Liver (tissue), 3 donors: ENCODE measurements at regions not wholly inside any gene's neighbourhood (a gene's known extent, or its start where the extent isn't known, plus 50 kb on each side); places are given as distances from the start of the nearest gene placed in this dataset.

Experiments used
- EGR1 ChIP-seq, 2 donors: IDR thresholded peaks; 2 replicates each; pipeline ENCODE4 v1.6.1; 2016 to 2018; ENCODE audit warnings: antibody characterized with exemption in 2 of 2, low read depth in 2 of 2
- JUND ChIP-seq, 2 donors: IDR thresholded peaks; 2 replicates each; pipeline ENCODE4 v1.6.1; 2016; ENCODE audit warnings: antibody characterized with exemption in 2 of 2
- RAD21 ChIP-seq, 2 donors: IDR thresholded peaks; 2 replicates each; pipeline ENCODE4 v1.6.1; 2016; ENCODE audit warnings: antibody characterized with exemption in 2 of 2, mild to moderate bottlenecking in 2 of 2
- RXRA ChIP-seq, 2 donors: IDR thresholded peaks; 2 replicates each; pipeline ENCODE4 v1.6.1; 2017 to 2018; ENCODE audit warnings: antibody characterized with exemption in 2 of 2, mild to moderate bottlenecking in 1 of 2
- YY1 ChIP-seq: IDR thresholded peaks from 2 replicates; pipeline ENCODE4 v1.6.1; 2016; ENCODE audit warnings: antibody characterized with exemption, mild to moderate bottlenecking
- TF ChIP-seq, protein P1 (sequence below): IDR thresholded peaks from 2 replicates; pipeline ENCODE4 v1.6.1; 2016; ENCODE audit warnings: antibody characterized with exemption
- TF ChIP-seq, protein P2 (sequence below): fragments of 150-350 bp; IDR thresholded peaks from 2 replicates; pipeline ENCODE4 v1.5.1; 2017; ENCODE audit warnings: improper control_type of control experiment, low read depth, low read length; ENCODE audit not compliant: missing input control
- TF ChIP-seq, protein P3 (sequence below): IDR thresholded peaks from 2 replicates; pipeline ENCODE4 v1.6.1; 2016; ENCODE audit warnings: antibody characterized with exemption
- donor health status: healthy.
- donor health status: healthy.

GRCh38 chr3:127456471-127457093 is 134.0 kb downstream of the TPRA1 start:
- TF ChIP-seq, protein P1, sequence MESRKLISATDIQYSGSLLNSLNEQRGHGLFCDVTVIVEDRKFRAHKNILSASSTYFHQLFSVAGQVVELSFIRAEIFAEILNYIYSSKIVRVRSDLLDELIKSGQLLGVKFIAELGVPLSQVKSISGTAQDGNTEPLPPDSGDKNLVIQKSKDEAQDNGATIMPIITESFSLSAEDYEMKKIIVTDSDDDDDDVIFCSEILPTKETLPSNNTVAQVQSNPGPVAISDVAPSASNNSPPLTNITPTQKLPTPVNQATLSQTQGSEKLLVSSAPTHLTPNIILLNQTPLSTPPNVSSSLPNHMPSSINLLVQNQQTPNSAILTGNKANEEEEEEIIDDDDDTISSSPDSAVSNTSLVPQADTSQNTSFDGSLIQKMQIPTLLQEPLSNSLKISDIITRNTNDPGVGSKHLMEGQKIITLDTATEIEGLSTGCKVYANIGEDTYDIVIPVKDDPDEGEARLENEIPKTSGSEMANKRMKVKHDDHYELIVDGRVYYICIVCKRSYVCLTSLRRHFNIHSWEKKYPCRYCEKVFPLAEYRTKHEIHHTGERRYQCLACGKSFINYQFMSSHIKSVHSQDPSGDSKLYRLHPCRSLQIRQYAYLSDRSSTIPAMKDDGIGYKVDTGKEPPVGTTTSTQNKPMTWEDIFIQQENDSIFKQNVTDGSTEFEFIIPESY = no peak
- TF ChIP-seq, protein P2, sequence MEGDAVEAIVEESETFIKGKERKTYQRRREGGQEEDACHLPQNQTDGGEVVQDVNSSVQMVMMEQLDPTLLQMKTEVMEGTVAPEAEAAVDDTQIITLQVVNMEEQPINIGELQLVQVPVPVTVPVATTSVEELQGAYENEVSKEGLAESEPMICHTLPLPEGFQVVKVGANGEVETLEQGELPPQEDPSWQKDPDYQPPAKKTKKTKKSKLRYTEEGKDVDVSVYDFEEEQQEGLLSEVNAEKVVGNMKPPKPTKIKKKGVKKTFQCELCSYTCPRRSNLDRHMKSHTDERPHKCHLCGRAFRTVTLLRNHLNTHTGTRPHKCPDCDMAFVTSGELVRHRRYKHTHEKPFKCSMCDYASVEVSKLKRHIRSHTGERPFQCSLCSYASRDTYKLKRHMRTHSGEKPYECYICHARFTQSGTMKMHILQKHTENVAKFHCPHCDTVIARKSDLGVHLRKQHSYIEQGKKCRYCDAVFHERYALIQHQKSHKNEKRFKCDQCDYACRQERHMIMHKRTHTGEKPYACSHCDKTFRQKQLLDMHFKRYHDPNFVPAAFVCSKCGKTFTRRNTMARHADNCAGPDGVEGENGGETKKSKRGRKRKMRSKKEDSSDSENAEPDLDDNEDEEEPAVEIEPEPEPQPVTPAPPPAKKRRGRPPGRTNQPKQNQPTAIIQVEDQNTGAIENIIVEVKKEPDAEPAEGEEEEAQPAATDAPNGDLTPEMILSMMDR = no peak
- TF ChIP-seq JUND (IDR thresholded peaks at IDR 0.05) (no peak), YY1 (no peak), EGR1 (IDR thresholded peaks at IDR 0.05; ENCODE audit: low read depth in 2 of 2) (no peak), RXRA (IDR thresholded peaks at IDR 0.05) (no peak), RAD21 (IDR thresholded peaks at IDR 0.05) (no peak)
- TF ChIP-seq, protein P3, sequence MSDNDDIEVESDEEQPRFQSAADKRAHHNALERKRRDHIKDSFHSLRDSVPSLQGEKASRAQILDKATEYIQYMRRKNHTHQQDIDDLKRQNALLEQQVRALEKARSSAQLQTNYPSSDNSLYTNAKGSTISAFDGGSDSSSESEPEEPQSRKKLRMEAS = no peak
